ENCODE measurements at regions not wholly inside any gene's neighbourhood (a gene's known extent, or its start where the extent isn't known, plus 50 kb on each side); places are given as distances from the start of the nearest gene placed in this dataset.

- TF ChIP-seq POLR2A (IDR thresholded peaks at IDR 0.05; ENCODE audit: extremely low read depth, insufficient read length): no peak
- TF ChIP-seq, protein P1, sequence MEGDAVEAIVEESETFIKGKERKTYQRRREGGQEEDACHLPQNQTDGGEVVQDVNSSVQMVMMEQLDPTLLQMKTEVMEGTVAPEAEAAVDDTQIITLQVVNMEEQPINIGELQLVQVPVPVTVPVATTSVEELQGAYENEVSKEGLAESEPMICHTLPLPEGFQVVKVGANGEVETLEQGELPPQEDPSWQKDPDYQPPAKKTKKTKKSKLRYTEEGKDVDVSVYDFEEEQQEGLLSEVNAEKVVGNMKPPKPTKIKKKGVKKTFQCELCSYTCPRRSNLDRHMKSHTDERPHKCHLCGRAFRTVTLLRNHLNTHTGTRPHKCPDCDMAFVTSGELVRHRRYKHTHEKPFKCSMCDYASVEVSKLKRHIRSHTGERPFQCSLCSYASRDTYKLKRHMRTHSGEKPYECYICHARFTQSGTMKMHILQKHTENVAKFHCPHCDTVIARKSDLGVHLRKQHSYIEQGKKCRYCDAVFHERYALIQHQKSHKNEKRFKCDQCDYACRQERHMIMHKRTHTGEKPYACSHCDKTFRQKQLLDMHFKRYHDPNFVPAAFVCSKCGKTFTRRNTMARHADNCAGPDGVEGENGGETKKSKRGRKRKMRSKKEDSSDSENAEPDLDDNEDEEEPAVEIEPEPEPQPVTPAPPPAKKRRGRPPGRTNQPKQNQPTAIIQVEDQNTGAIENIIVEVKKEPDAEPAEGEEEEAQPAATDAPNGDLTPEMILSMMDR (IDR thresholded peaks at IDR 0.05; ENCODE audit: low read depth, low read length): no peak
- TF ChIP-seq MAX (IDR thresholded peaks at IDR 0.05; ENCODE audit: low read depth, low read length): no peak
- TF ChIP-seq MYC (IDR thresholded peaks at IDR 0.05; ENCODE audit: low read depth, low read length): no peak
These were observed 50.3 kb downstream of the BMAL2 start for GRCh38 chr12:27382924-27383323.
